Neural cell (in vitro differentiated cells): ENCODE measurements at regions not wholly inside any gene's neighbourhood (a gene's known extent, or its start where the extent isn't known, plus 50 kb on each side); places are given as distances from the start of the nearest gene placed in this dataset.

Experiments used
- EP300 ChIP-seq: fragments of 450-650 bp; conservative IDR thresholded peaks from 2 replicates; pipeline ENCODE4 v1.6.1; 2014; ENCODE audit warnings: antibody characterized with exemption, mild to moderate bottlenecking, moderate library complexity; ENCODE audit not compliant: poor library complexity, severe bottlenecking
- EZH2 ChIP-seq: fragments of 200-600, 300-800 bp; shearing (Covaris generic), sonication (generic); IDR thresholded peaks from 2 replicates; pipeline ENCODE4 v1.6.1; 2014; ENCODE audit warnings: antibody characterized with exemption, low read length, borderline replicate concordance, mild to moderate bottlenecking; ENCODE audit not compliant: insufficient read depth, poor library complexity, severe bottlenecking
- MXI1 ChIP-seq: fragments of 450-650 bp; conservative IDR thresholded peaks from 2 replicates; pipeline ENCODE4 v1.6.1; 2014; ENCODE audit warnings: antibody characterized with exemption, mild to moderate bottlenecking; ENCODE audit not compliant: poor library complexity, severe bottlenecking
- POLR2AphosphoS5 ChIP-seq: IDR thresholded peaks from 2 replicates; pipeline ENCODE4 v1.6.1; 2012
- RAD21 ChIP-seq: fragments of 450-650 bp; conservative IDR thresholded peaks from 2 replicates; pipeline ENCODE4 v1.6.1; 2014; ENCODE audit warnings: antibody characterized with exemption, mild to moderate bottlenecking, moderate library complexity
- SMC3 ChIP-seq: fragments of 450-650 bp; conservative IDR thresholded peaks from 2 replicates; pipeline ENCODE4 v1.6.1; 2014; ENCODE audit warnings: antibody characterized with exemption, mild to moderate bottlenecking, moderate library complexity; ENCODE audit not compliant: poor library complexity
- TAF1 ChIP-seq: IDR thresholded peaks from 2 replicates; pipeline ENCODE4 v1.6.1; 2012; ENCODE audit warnings: low read depth
- TF ChIP-seq, protein P1 (sequence below): fragments of 450-650 bp; IDR thresholded peaks from 2 replicates; pipeline ENCODE4 v1.5.1; 2014; ENCODE audit warnings: antibody characterized with exemption, mild to moderate bottlenecking, moderate library complexity; ENCODE audit not compliant: poor library complexity, severe bottlenecking

DNA sequence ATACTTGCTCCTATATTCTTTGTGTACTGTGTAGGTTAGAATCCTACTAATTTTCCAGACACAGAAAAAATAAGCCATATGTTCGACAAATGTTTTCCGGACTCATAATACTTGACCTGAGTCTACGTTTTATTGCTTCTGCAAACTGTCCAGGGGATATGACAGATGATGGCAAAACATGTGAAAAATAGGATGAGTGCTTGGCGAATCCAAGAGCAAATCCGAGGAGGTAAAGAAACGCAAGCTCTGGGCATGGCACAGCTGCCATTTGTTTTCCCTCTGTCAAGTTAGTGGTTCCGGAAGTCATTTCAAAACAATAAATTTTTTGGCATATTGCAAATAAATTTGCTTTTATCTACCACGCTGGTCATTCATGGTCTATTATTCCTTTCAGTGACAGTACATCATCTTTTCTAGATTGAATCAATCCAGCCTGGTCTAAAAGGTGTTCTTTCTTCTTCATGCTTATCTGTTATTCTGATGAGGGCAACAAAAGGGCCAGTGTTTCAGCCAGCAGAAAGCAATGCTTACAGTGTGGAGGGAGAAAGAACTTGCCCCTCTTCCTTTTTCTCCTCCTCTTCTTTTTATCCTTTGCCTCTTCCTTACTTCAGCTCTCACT is 476.1 kb upstream of the SOX11 start:
- TF ChIP-seq, protein P1, sequence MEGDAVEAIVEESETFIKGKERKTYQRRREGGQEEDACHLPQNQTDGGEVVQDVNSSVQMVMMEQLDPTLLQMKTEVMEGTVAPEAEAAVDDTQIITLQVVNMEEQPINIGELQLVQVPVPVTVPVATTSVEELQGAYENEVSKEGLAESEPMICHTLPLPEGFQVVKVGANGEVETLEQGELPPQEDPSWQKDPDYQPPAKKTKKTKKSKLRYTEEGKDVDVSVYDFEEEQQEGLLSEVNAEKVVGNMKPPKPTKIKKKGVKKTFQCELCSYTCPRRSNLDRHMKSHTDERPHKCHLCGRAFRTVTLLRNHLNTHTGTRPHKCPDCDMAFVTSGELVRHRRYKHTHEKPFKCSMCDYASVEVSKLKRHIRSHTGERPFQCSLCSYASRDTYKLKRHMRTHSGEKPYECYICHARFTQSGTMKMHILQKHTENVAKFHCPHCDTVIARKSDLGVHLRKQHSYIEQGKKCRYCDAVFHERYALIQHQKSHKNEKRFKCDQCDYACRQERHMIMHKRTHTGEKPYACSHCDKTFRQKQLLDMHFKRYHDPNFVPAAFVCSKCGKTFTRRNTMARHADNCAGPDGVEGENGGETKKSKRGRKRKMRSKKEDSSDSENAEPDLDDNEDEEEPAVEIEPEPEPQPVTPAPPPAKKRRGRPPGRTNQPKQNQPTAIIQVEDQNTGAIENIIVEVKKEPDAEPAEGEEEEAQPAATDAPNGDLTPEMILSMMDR: no peak
- no peak for TF ChIP-seq SMC3
- TF ChIP-seq EP300: no peak
- no peak for TF ChIP-seq RAD21
- no peak for TF ChIP-seq EZH2
- no peak for TF ChIP-seq TAF1
- no peak for TF ChIP-seq MXI1
- TF ChIP-seq POLR2AphosphoS5: no peak
